ENCODE measurements at regions not wholly inside any gene's neighbourhood (a gene's known extent, or its start where the extent isn't known, plus 50 kb on each side); places are given as distances from the start of the nearest gene placed in this dataset.

DNA sequence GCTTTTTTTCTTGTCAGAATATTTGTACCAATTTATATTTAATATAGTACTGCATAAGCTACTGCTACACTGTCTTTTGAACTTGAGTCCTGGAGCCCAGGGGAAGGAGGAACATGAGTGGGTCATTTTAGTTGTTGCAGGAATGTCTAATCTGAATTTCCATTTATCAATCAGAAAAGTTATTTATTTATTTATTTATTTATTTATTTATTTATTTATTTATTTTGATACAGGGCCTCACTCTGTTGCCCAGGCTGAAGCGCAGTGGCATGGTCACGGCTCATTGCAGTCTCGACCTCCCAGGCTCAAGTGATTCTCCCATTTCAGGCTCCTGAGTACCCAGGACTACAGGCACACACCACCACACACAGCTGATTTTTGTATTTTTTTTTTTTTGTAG lies 712.6 kb downstream of the NR2F1-AS1 start:
- H3K79me2 ChIP-seq (ENCODE audit: control insufficient read depth, insufficient read depth, low read length) = no peaks in the 10 kb centered on the region
- TF ChIP-seq EZH2 (IDR thresholded peaks at IDR 0.05; ENCODE audit: low read length, missing control alignments) (no peak), CTCF (conservative IDR thresholded peaks at IDR 0.05 in 1 of 2, IDR thresholded peaks at IDR 0.05 in 1 of 2; ENCODE audit: low read depth in 1 of 2, low read length in 2 of 2) (no peak)
- H2AFZ ChIP-seq (ENCODE audit: low read length) = no peak overlapping the region

DNA sequence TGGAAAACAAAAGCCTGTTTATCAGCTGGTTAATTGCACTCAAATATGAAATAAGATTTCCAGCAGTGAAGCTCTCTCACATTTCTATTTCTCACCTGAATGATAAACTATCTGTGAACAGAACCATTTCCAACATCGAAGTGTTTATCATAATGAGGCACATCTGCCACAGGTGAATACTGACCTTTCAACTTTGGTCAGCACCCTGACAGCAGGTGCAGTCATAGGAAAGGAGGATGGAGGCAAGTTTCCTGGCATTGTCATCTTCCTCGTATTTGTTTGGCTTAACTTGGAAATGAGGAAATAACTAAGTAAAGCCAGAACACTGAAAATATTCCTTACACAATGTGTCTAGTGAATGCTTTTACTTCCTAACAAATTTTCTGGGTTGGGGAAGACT lies 716.4 kb downstream of the NR2F1-AS1 start:
- H3K4me3 ChIP-seq (replicated peaks in 1 of 4; ENCODE audit: control extremely low read depth in 1 of 4, insufficient read depth in 1 of 4, low read depth in 3 of 4, low read length in 4 of 4) = no peak overlapping the region
- no peak overlapping the region for H2AFZ ChIP-seq (ENCODE audit: low read length)
- H3K4me1 ChIP-seq (ENCODE audit: control insufficient read depth, extremely low read depth, insufficient read depth, low read length) = no peaks in the 10 kb centered on the region
- no peaks in the 10 kb centered on the region for H3K36me3 ChIP-seq (ENCODE audit: control insufficient read depth, insufficient read depth, low read length)
- no peaks in the 10 kb centered on the region for H3K27me3 ChIP-seq (ENCODE audit: control insufficient read depth, insufficient read depth, low read length)
- H3K9me3 ChIP-seq (ENCODE audit: control insufficient read depth, insufficient read depth, low read depth, low read length) = no peaks in the 10 kb centered on the region
- no peak for TF ChIP-seq CTCF (conservative IDR thresholded peaks at IDR 0.05 in 1 of 2, IDR thresholded peaks at IDR 0.05 in 1 of 2; ENCODE audit: low read depth in 1 of 2, low read length in 2 of 2)
- no peak for TF ChIP-seq EZH2 (IDR thresholded peaks at IDR 0.05; ENCODE audit: low read length, missing control alignments)
- no peak overlapping the region for H3K4me2 ChIP-seq (ENCODE audit: extremely low read depth, insufficient read depth, low read length)
- H3K27ac ChIP-seq (ENCODE audit: insufficient read depth, low read length) = no peak overlapping the region
- no peaks in the 10 kb centered on the region for H3K79me2 ChIP-seq (ENCODE audit: control insufficient read depth, insufficient read depth, low read length)
- no peaks in the 10 kb centered on the region for H4K20me1 ChIP-seq (ENCODE audit: control insufficient read depth, extremely low read depth, insufficient read depth, low read length)
- H3K9ac ChIP-seq (ENCODE audit: insufficient read depth, low read length) = no peak overlapping the region
- DNase-seq (ENCODE audit: low read depth in 2 of 2) = no peak

More for the DNA sequence above, 712.6 kb downstream of the NR2F1-AS1 start:
- Histone ChIP-seq H3K9ac (ENCODE audit: insufficient read depth, low read length) (no peak overlapping the region), H3K4me2 (ENCODE audit: extremely low read depth, insufficient read depth, low read length) (no peak overlapping the region), H3K4me3 (replicated peaks in 1 of 4; ENCODE audit: control extremely low read depth in 1 of 4, insufficient read depth in 1 of 4, low read depth in 3 of 4, low read length in 4 of 4) (no peak overlapping the region), H3K27me3 (ENCODE audit: control insufficient read depth, insufficient read depth, low read length) (no peaks in the 10 kb centered on the region), H3K4me1 (ENCODE audit: control insufficient read depth, extremely low read depth, insufficient read depth, low read length) (no peaks in the 10 kb centered on the region), H3K27ac (ENCODE audit: insufficient read depth, low read length) (no peak overlapping the region), H4K20me1 (ENCODE audit: control insufficient read depth, extremely low read depth, insufficient read depth, low read length) (no peaks in the 10 kb centered on the region), H3K9me3 (ENCODE audit: control insufficient read depth, insufficient read depth, low read depth, low read length) (no peaks in the 10 kb centered on the region), H3K36me3 (ENCODE audit: control insufficient read depth, insufficient read depth, low read length) (no peaks in the 10 kb centered on the region)
- no peak for DNase-seq (ENCODE audit: low read depth in 2 of 2)

DNA sequence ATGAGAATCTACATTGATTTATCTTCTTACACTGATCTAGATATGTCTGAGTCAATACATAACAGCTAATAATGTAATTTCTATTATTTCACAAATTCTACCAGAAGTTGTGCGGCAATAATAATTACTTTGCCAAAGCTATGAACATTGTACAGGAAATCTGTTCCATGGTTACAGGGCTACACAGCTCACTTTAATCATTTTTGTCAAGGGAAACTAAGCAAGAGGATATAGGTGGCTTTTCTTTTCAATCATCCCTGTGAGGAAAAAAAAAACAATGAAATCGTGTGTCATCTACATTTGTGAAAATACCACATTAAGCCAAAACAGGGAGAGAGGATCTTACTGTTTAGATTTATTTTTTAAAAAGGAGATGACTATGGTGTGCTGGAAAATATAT lies 717.4 kb downstream of the NR2F1-AS1 start:
- Histone ChIP-seq H3K27ac (ENCODE audit: insufficient read depth, low read length) (no peak overlapping the region), H2AFZ (ENCODE audit: low read length) (no peak overlapping the region), H3K9me3 (ENCODE audit: control insufficient read depth, insufficient read depth, low read depth, low read length) (no peaks in the 10 kb centered on the region), H3K9ac (ENCODE audit: insufficient read depth, low read length) (no peak overlapping the region), H3K79me2 (ENCODE audit: control insufficient read depth, insufficient read depth, low read length) (no peaks in the 10 kb centered on the region), H3K4me3 (replicated peaks in 1 of 4; ENCODE audit: control extremely low read depth in 1 of 4, insufficient read depth in 1 of 4, low read depth in 3 of 4, low read length in 4 of 4) (no peak overlapping the region), H3K27me3 (ENCODE audit: control insufficient read depth, insufficient read depth, low read length) (no peaks in the 10 kb centered on the region), H4K20me1 (ENCODE audit: control insufficient read depth, extremely low read depth, insufficient read depth, low read length) (no peaks in the 10 kb centered on the region), H3K4me2 (ENCODE audit: extremely low read depth, insufficient read depth, low read length) (no peak overlapping the region), H3K4me1 (ENCODE audit: control insufficient read depth, extremely low read depth, insufficient read depth, low read length) (no peaks in the 10 kb centered on the region), H3K36me3 (ENCODE audit: control insufficient read depth, insufficient read depth, low read length) (no peaks in the 10 kb centered on the region)
- DNase-seq (ENCODE audit: low read depth in 2 of 2) = no peak
- no peak for TF ChIP-seq CTCF (conservative IDR thresholded peaks at IDR 0.05 in 1 of 2, IDR thresholded peaks at IDR 0.05 in 1 of 2; ENCODE audit: low read depth in 1 of 2, low read length in 2 of 2)
- TF ChIP-seq EZH2 (IDR thresholded peaks at IDR 0.05; ENCODE audit: low read length, missing control alignments) = no peak

Data from fibroblast of lung (primary cell).